ENCODE measurements at regions not wholly inside any gene's neighbourhood (a gene's known extent, or its start where the extent isn't known, plus 50 kb on each side); places are given as distances from the start of the nearest gene placed in this dataset.

GRCh38 chr7:15891151-15891881 lies 204.8 kb upstream of the MEOX2 start:
- H3K9ac ChIP-seq (ENCODE audit: low read depth, low read length, poor library complexity, severe bottlenecking): no peak overlapping the region
- H3K9me2 ChIP-seq (replicated peaks; ENCODE audit: low read depth, low read length): no peaks in the 10 kb centered on the region
- no peak overlapping the region for H3K4me2 ChIP-seq (ENCODE audit: low read depth, low read length, poor library complexity, severe bottlenecking)
- 0 out of 2 replicates have a peak, but pooled peaks cover 4% of the 10 kb centered on the region for H3K9me3 ChIP-seq (ENCODE audit: insufficient read depth, low read depth, low read length)
- H3K79me2 ChIP-seq (ENCODE audit: insufficient read depth, low read length): no peaks in the 10 kb centered on the region
- no peaks in the 10 kb centered on the region for H3F3A ChIP-seq (ENCODE audit: low read depth)
- no peaks in the 10 kb centered on the region for H3K36me3 ChIP-seq (ENCODE audit: insufficient read depth, low read length)
- H2AFZ ChIP-seq (ENCODE audit: low read length): no peak overlapping the region
- no peaks in the 10 kb centered on the region for H3K27me3 ChIP-seq (ENCODE audit: insufficient read depth, low read length, poor library complexity, severe bottlenecking)
- TF ChIP-seq, protein P1, sequence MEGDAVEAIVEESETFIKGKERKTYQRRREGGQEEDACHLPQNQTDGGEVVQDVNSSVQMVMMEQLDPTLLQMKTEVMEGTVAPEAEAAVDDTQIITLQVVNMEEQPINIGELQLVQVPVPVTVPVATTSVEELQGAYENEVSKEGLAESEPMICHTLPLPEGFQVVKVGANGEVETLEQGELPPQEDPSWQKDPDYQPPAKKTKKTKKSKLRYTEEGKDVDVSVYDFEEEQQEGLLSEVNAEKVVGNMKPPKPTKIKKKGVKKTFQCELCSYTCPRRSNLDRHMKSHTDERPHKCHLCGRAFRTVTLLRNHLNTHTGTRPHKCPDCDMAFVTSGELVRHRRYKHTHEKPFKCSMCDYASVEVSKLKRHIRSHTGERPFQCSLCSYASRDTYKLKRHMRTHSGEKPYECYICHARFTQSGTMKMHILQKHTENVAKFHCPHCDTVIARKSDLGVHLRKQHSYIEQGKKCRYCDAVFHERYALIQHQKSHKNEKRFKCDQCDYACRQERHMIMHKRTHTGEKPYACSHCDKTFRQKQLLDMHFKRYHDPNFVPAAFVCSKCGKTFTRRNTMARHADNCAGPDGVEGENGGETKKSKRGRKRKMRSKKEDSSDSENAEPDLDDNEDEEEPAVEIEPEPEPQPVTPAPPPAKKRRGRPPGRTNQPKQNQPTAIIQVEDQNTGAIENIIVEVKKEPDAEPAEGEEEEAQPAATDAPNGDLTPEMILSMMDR (conservative IDR thresholded peaks at IDR 0.05; ENCODE audit: low read length): no peak
- TF ChIP-seq EZH2phosphoT487 (IDR thresholded peaks at IDR 0.05; ENCODE audit: borderline replicate concordance): no peak
- H4K20me1 ChIP-seq (ENCODE audit: insufficient read depth, low read length, poor library complexity, severe bottlenecking): no peaks in the 10 kb centered on the region
- no peak overlapping the region for H3K4me3 ChIP-seq (ENCODE audit: low read length, poor library complexity, severe bottlenecking)
- H3K4me1 ChIP-seq (ENCODE audit: insufficient read depth, low read length, poor library complexity, severe bottlenecking): no peaks in the 10 kb centered on the region

DNA sequence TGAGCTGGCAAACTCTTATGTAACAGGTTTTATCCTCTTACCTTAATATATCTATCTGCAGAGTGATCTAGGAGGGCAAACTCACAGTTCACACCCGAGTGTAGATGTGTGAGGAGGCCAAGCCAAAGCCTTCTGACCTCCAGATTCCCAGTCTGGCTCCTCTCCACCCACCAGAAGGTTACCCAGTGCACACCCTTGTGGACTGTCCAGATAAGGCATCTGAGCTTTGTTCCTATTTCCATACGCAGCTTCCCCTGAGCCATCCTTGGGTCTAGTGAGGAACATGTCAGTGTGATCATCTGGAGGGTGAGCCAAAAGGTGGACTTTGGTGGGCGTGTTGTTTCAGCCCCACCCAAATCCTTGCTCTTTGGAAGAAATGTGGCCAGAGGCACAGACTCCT lies 203.0 kb upstream of the MEOX2 start:
- H3F3A ChIP-seq (ENCODE audit: low read depth): no peaks in the 10 kb centered on the region
- H3K79me2 ChIP-seq (ENCODE audit: insufficient read depth, low read length): no peaks in the 10 kb centered on the region
- TF ChIP-seq, protein P1 (conservative IDR thresholded peaks at IDR 0.05; ENCODE audit: low read length): peak; percentile 63
- no peak for TF ChIP-seq EZH2phosphoT487 (IDR thresholded peaks at IDR 0.05; ENCODE audit: borderline replicate concordance)
- no peak overlapping the region for H3K4me2 ChIP-seq (ENCODE audit: low read depth, low read length, poor library complexity, severe bottlenecking)
- no peak overlapping the region for H2AFZ ChIP-seq (ENCODE audit: low read length)
- H3K9me2 ChIP-seq (replicated peaks; ENCODE audit: low read depth, low read length): no peaks in the 10 kb centered on the region
- no peak overlapping the region for H3K4me3 ChIP-seq (ENCODE audit: low read length, poor library complexity, severe bottlenecking)
- H4K20me1 ChIP-seq (ENCODE audit: insufficient read depth, low read length, poor library complexity, severe bottlenecking): no peaks in the 10 kb centered on the region
- H3K9ac ChIP-seq (ENCODE audit: low read depth, low read length, poor library complexity, severe bottlenecking): no peak overlapping the region
- 0 out of 2 replicates have a peak, but pooled peaks cover 1% of the 10 kb centered on the region for H3K9me3 ChIP-seq (ENCODE audit: insufficient read depth, low read depth, low read length)
- no peaks in the 10 kb centered on the region for H3K36me3 ChIP-seq (ENCODE audit: insufficient read depth, low read length)
- H3K4me1 ChIP-seq (ENCODE audit: insufficient read depth, low read length, poor library complexity, severe bottlenecking): peaks cover 10% of the 10 kb centered on the region
- no peaks in the 10 kb centered on the region for H3K27me3 ChIP-seq (ENCODE audit: insufficient read depth, low read length, poor library complexity, severe bottlenecking)

GRCh38 chr7:15888090-15888489 lies 201.6 kb upstream of the MEOX2 start:
- Histone ChIP-seq H3K4me2 (ENCODE audit: low read depth, low read length, poor library complexity, severe bottlenecking) (no peak overlapping the region), H3K4me3 (ENCODE audit: low read length, poor library complexity, severe bottlenecking) (no peak overlapping the region), H3K4me1 (ENCODE audit: insufficient read depth, low read length, poor library complexity, severe bottlenecking) (peaks cover 10% of the 10 kb centered on the region), H3K9me2 (replicated peaks; ENCODE audit: low read depth, low read length) (no peaks in the 10 kb centered on the region), H3K36me3 (ENCODE audit: insufficient read depth, low read length) (no peaks in the 10 kb centered on the region), H3F3A (ENCODE audit: low read depth) (no peaks in the 10 kb centered on the region), H3K9ac (ENCODE audit: low read depth, low read length, poor library complexity, severe bottlenecking) (no peak overlapping the region), H3K79me2 (ENCODE audit: insufficient read depth, low read length) (no peaks in the 10 kb centered on the region), H4K20me1 (ENCODE audit: insufficient read depth, low read length, poor library complexity, severe bottlenecking) (no peaks in the 10 kb centered on the region), H3K9me3 (ENCODE audit: insufficient read depth, low read depth, low read length) (no peaks in the 10 kb centered on the region), H2AFZ (ENCODE audit: low read length) (no peak overlapping the region), H3K27me3 (ENCODE audit: insufficient read depth, low read length, poor library complexity, severe bottlenecking) (no peaks in the 10 kb centered on the region)
- TF ChIP-seq EZH2phosphoT487 (IDR thresholded peaks at IDR 0.05; ENCODE audit: borderline replicate concordance): no peak
- TF ChIP-seq, protein P1 (conservative IDR thresholded peaks at IDR 0.05; ENCODE audit: low read length): no peak
